Left ventricle myocardium inferior (tissue), 1 donor: ENCODE measurements at regions not wholly inside any gene's neighbourhood (a gene's known extent, or its start where the extent isn't known, plus 50 kb on each side); places are given as distances from the start of the nearest gene placed in this dataset.

Source experiments
- DNase-seq: peaks from one replicate; pipeline ENCODE4 v3.0.0-alpha.2; 2020
- H3K27ac ChIP-seq: fragments of 200-600 bp; replicated peaks from 2 replicates; pipeline ENCODE4 v1.8.0; 2021
- H3K27me3 ChIP-seq: fragments of 200-600 bp; 2 replicates; pipeline ENCODE4 v1.8.0; 2021; ENCODE audit warnings: low read depth
- H3K36me3 ChIP-seq: fragments of 200-600 bp; 2 replicates; pipeline ENCODE4 v1.8.0; 2021
- H3K4me1 ChIP-seq: fragments of 200-600 bp; 2 replicates; pipeline ENCODE4 v1.8.0; 2021
- H3K4me3 ChIP-seq: fragments of 200-600 bp; 2 replicates; pipeline ENCODE4 v1.8.0; 2021; ENCODE audit warnings: mild to moderate bottlenecking, moderate library complexity
- H3K9me3 ChIP-seq: fragments of 200-600 bp; replicated peaks from 2 replicates; pipeline ENCODE4 v1.8.0; 2021
- intact Hi-C: fragments of 100-400 bp; cut with micrococcal nuclease; formaldehyde crosslinking; loops from one replicate; pipeline ENCODE4 v1.11.0; 2022
- TF ChIP-seq, protein P1 (sequence below): fragments of 200-600 bp; IDR thresholded peaks from 2 replicates; pipeline ENCODE4 v1.8.0; 2021; ENCODE audit warnings: antibody characterized with exemption, mild to moderate bottlenecking, borderline replicate concordance
- donor health status: DM: no; HTN: yes; CAD: no; lungs with severe emphysema.

DNA sequence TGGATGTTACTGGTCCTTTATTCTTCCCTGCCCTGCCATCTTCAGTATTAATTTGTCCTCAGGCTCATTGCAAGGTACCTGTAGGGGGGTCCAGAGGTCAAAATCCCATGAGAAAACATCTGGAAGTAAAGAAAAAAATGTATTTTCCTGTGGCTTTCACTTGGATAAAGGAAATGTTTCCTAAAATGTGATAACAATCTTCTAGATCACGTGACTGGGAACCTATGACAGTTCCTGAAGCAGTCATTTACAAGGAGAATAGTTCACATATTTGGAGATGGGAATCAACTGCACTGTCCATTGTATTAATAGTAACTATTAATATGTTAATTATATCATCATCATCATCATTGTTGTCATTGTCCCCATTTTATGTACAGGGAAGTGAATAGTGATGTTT is 915.1 kb upstream of the EEF2KMT start:
- intact Hi-C loops = no loop called here
- no peaks in the 10 kb centered on the region for H3K36me3 ChIP-seq
- TF ChIP-seq, protein P1, sequence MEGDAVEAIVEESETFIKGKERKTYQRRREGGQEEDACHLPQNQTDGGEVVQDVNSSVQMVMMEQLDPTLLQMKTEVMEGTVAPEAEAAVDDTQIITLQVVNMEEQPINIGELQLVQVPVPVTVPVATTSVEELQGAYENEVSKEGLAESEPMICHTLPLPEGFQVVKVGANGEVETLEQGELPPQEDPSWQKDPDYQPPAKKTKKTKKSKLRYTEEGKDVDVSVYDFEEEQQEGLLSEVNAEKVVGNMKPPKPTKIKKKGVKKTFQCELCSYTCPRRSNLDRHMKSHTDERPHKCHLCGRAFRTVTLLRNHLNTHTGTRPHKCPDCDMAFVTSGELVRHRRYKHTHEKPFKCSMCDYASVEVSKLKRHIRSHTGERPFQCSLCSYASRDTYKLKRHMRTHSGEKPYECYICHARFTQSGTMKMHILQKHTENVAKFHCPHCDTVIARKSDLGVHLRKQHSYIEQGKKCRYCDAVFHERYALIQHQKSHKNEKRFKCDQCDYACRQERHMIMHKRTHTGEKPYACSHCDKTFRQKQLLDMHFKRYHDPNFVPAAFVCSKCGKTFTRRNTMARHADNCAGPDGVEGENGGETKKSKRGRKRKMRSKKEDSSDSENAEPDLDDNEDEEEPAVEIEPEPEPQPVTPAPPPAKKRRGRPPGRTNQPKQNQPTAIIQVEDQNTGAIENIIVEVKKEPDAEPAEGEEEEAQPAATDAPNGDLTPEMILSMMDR = no peak
- H3K9me3 ChIP-seq = peaks cover 23% of the 10 kb centered on the region
- no peak for DNase-seq
- H3K4me3 ChIP-seq = no peak overlapping the region
- H3K27me3 ChIP-seq = peaks cover 29% of the 10 kb centered on the region
- H3K27ac ChIP-seq = no peak overlapping the region
- no peaks in the 10 kb centered on the region for H3K4me1 ChIP-seq

DNA sequence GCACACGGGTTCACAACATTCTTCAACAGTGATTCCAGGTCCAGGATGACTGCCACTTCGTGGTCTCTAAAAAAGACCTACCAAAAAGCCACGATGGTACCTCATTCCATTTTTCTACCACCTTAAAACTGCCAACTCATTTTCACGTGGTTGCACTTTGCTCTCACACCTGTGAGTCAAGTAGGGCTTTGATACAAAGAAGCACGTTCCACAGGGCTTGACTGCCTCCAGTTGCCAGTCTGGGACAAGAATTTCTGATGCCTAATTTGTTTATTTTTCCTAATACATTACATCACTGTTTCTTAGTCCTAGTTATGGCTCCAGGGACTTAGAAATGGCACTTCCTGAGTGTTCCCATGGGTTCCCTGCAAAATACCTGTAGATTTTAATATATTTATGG is 911.6 kb upstream of the EEF2KMT start:
- DNase-seq = no peak
- intact Hi-C loops = no loop called here
- H3K9me3 ChIP-seq = peaks cover 6% of the 10 kb centered on the region
- TF ChIP-seq, protein P1 = no peak
- no peaks in the 10 kb centered on the region for H3K36me3 ChIP-seq
- peaks cover 18% of the 10 kb centered on the region for H3K27me3 ChIP-seq
- no peak overlapping the region for H3K4me3 ChIP-seq
- no peak overlapping the region for H3K27ac ChIP-seq
- H3K4me1 ChIP-seq = no peaks in the 10 kb centered on the region

DNA sequence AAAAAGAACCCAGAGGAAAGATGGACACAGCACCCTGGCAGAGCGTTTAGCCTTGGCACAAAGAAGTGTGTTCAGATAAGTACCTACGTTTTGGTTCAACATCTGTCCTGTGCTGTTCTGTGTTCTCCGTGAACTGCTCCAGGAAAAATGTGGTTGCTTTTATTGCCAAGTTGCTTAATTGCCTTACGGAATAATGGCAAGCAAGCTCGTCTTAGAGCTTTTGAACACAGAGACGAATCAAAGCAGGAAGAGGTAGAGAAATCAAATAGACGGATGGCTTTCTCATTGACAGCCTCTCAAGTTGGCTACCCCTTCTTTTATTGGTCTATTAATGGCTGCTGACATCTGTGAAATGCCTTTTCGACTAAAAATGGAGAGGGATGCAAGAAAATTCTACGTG is 911.1 kb upstream of the EEF2KMT start:
- intact Hi-C loops = no loop called here
- no peak for DNase-seq

DNA sequence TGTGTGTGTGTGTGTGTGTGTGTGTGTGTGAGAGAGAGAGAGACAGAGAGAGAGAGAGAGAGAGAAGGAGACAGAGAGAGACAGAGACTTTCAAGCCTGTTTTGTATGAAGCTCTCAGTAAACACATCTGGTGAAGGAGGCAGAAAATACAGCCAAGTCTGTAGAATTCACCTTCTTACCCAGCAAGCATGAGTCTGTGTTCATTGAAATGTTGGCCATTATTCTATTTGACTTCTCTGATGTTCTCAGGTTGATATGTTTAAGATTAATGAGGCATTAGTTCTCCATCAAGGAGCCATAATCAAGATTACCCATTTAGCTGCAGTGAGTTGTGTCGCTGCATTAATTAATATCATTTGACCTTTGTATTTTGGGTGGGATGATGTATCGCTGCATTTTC is 895.8 kb upstream of the EEF2KMT start:
- DNase-seq = no peak
- H3K9me3 ChIP-seq = peaks cover 11% of the 10 kb centered on the region
- TF ChIP-seq, protein P1 = no peak
- H3K27ac ChIP-seq = no peak overlapping the region
- intact Hi-C loops = no loop called here
- H3K27me3 ChIP-seq = peaks cover 4% of the 10 kb centered on the region
- no peaks in the 10 kb centered on the region for H3K36me3 ChIP-seq
- H3K4me3 ChIP-seq = no peak overlapping the region
- H3K4me1 ChIP-seq = no peaks in the 10 kb centered on the region

More for the DNA sequence above, 911.1 kb upstream of the EEF2KMT start:
- no peak overlapping the region for H3K27ac ChIP-seq
- H3K36me3 ChIP-seq = no peaks in the 10 kb centered on the region
- H3K9me3 ChIP-seq = peaks cover 5% of the 10 kb centered on the region
- no peaks in the 10 kb centered on the region for H3K4me1 ChIP-seq
- peaks cover 18% of the 10 kb centered on the region for H3K27me3 ChIP-seq
- TF ChIP-seq, protein P1 = no peak
- no peak overlapping the region for H3K4me3 ChIP-seq

DNA sequence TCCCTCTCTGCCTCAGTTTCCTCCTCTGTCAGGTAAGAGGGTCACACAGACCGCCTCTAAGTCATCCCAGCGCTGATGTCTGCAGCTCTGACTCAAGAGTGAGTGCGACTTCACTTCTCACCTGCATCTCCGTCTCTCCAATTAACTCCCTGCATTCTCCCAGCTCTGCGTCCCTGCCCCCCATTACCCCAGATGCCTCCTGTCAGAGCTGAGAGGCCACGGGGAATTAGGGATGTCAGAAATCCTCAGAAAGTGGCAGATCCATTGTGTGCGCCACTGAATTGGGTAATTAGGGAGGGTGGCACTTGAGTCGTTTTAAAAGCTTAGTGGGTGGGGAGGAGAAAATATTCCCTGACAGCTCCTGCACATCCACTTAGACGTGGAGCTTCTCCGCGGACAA is 885.4 kb upstream of the EEF2KMT start:
- Histone ChIP-seq H3K4me1 (no peaks in the 10 kb centered on the region), H3K27me3 (peaks cover 27% of the 10 kb centered on the region), H3K36me3 (no peaks in the 10 kb centered on the region), H3K27ac (no peak overlapping the region), H3K4me3 (no peak overlapping the region), H3K9me3 (no peaks in the 10 kb centered on the region)
- no peak for DNase-seq
- intact Hi-C loops = no loop called here
- TF ChIP-seq, protein P1 = no peak

DNA sequence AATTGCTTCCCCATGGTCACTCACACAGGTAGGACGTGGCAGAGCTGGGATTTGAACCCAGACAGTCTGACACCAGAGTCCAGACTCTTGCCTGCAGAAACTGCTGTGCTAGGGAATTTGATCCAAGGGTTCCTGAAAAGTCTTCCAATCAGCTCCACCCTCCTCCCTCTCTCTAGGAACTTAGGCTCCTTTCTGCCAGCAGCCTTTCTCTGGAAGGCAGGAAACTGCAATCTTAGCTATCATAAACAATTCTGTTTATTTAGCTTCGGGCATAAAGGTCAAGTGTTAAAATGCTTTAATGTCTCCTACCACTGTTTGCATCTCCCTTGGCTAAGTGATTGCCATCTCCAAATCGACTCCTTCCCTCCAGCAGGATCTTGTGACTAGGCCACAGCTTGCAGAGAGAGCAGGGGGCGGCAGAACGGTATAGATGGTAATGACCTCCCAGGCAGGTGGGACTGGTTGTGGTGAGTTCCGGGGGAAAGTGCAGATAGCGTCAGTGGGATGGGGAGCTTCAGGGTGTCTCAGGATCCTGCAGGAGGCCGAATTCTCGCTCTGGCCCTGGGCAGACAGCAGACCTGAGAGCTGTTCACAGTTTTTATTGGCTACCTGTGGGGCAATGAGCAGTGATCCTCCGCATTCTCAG is 882.4 kb upstream of the EEF2KMT start:
- H3K36me3 ChIP-seq = no peaks in the 10 kb centered on the region
- TF ChIP-seq, protein P1 = no peak
- peaks cover 20% of the 10 kb centered on the region for H3K27me3 ChIP-seq
- H3K27ac ChIP-seq = no peak overlapping the region
- no peaks in the 10 kb centered on the region for H3K4me1 ChIP-seq
- H3K4me3 ChIP-seq = no peak overlapping the region
- intact Hi-C loops = no loop called here
- DNase-seq = no peak
- H3K9me3 ChIP-seq = no peaks in the 10 kb centered on the region
